ENCODE measurements at regions not wholly inside any gene's neighbourhood (a gene's known extent, or its start where the extent isn't known, plus 50 kb on each side); places are given as distances from the start of the nearest gene placed in this dataset.
"Not testable (repeated sequence)": the region's sequence is repeated elsewhere in the genome, so short reads cannot be mapped to it uniquely, and the experiment has no call there.

DNA sequence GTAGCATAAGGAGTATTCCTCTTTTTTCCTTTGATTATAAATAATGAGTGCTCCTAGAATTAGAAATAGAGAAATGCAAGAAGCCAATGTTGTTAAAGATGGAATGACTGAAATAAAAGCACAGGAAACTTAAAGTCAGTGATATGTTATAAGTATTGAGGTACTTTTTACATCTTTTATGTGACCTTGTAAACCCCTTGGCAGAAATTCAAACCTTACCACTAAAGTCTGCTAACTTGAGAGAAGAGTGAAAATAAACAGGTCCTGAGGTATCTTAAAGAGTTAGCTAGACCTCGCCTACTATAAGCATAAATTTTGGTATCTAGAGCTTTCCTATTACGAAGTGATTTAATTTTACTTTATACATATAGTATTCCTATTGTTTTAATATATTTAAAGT, 188.2 kb downstream of the DKK1 start:
- Histone ChIP-seq H3K9ac (ENCODE audit: low read length) (no peak overlapping the region), H3F3A (ENCODE audit: insufficient read depth, low read length, poor library complexity, severe bottlenecking) (no peaks in the 10 kb centered on the region), H3K4me3 (ENCODE audit: low read length) (no peak overlapping the region), H3K4me2 (ENCODE audit: low read length) (no peak overlapping the region), H3K27ac (ENCODE audit: low read length) (no peak overlapping the region), H3K79me2 (replicated peaks; ENCODE audit: insufficient read depth, low read length) (no peaks in the 10 kb centered on the region), H3K36me3 (ENCODE audit: insufficient read depth, low read length) (no peaks in the 10 kb centered on the region), H3K27me3 (ENCODE audit: insufficient read depth, low read depth, low read length) (no peaks in the 10 kb centered on the region), H4K20me1 (ENCODE audit: insufficient read depth) (no peaks in the 10 kb centered on the region), H2AFZ (ENCODE audit: low read depth, low read length) (no peak overlapping the region), H3K9me3 (ENCODE audit: low read length) (no peaks in the 10 kb centered on the region), H3K9me2 (ENCODE audit: insufficient read depth, low read length) (no peaks in the 10 kb centered on the region)
- TF ChIP-seq TAF1 (IDR thresholded peaks at IDR 0.05; ENCODE audit: low read depth): no peak
- TF ChIP-seq POLR2AphosphoS5 (IDR thresholded peaks at IDR 0.05): no peak
- no peak for TF ChIP-seq SMC3 (conservative IDR thresholded peaks at IDR 0.05; ENCODE audit: poor library complexity)
- no peak for TF ChIP-seq RAD21 (conservative IDR thresholded peaks at IDR 0.05)
- TF ChIP-seq, protein P1, sequence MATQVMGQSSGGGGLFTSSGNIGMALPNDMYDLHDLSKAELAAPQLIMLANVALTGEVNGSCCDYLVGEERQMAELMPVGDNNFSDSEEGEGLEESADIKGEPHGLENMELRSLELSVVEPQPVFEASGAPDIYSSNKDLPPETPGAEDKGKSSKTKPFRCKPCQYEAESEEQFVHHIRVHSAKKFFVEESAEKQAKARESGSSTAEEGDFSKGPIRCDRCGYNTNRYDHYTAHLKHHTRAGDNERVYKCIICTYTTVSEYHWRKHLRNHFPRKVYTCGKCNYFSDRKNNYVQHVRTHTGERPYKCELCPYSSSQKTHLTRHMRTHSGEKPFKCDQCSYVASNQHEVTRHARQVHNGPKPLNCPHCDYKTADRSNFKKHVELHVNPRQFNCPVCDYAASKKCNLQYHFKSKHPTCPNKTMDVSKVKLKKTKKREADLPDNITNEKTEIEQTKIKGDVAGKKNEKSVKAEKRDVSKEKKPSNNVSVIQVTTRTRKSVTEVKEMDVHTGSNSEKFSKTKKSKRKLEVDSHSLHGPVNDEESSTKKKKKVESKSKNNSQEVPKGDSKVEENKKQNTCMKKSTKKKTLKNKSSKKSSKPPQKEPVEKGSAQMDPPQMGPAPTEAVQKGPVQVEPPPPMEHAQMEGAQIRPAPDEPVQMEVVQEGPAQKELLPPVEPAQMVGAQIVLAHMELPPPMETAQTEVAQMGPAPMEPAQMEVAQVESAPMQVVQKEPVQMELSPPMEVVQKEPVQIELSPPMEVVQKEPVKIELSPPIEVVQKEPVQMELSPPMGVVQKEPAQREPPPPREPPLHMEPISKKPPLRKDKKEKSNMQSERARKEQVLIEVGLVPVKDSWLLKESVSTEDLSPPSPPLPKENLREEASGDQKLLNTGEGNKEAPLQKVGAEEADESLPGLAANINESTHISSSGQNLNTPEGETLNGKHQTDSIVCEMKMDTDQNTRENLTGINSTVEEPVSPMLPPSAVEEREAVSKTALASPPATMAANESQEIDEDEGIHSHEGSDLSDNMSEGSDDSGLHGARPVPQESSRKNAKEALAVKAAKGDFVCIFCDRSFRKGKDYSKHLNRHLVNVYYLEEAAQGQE (IDR thresholded peaks at IDR 0.05; ENCODE audit: borderline replicate concordance): no peak
- TF ChIP-seq, protein P2, sequence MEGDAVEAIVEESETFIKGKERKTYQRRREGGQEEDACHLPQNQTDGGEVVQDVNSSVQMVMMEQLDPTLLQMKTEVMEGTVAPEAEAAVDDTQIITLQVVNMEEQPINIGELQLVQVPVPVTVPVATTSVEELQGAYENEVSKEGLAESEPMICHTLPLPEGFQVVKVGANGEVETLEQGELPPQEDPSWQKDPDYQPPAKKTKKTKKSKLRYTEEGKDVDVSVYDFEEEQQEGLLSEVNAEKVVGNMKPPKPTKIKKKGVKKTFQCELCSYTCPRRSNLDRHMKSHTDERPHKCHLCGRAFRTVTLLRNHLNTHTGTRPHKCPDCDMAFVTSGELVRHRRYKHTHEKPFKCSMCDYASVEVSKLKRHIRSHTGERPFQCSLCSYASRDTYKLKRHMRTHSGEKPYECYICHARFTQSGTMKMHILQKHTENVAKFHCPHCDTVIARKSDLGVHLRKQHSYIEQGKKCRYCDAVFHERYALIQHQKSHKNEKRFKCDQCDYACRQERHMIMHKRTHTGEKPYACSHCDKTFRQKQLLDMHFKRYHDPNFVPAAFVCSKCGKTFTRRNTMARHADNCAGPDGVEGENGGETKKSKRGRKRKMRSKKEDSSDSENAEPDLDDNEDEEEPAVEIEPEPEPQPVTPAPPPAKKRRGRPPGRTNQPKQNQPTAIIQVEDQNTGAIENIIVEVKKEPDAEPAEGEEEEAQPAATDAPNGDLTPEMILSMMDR (IDR thresholded peaks at IDR 0.05; ENCODE audit: poor library complexity, severe bottlenecking): no peak
- TF ChIP-seq MXI1 (conservative IDR thresholded peaks at IDR 0.05; ENCODE audit: poor library complexity, severe bottlenecking): no peak

DNA sequence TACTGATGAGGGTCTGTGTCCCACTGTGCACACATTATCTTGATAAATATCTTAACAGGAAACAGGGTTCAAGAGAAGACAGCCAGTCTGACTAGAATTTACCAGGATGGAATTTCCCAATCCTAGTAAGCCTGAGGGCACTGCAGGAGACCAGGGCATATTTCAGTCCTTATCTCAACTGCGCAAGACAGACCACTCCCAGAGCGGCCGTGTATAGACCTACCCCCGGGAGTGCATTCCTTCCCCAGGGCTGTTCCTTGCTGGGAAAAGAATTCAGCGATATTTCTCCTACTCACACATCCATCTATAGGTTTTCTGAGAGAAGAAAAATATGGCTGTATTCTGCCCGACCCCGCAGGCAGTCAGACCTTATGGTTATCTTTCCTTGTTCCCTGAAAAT, 191.3 kb downstream of the DKK1 start:
- not testable (repeated sequence) for H3K9me3 ChIP-seq (ENCODE audit: low read length); H2AFZ ChIP-seq (ENCODE audit: low read depth, low read length); H4K20me1 ChIP-seq (ENCODE audit: insufficient read depth); H3K36me3 ChIP-seq (ENCODE audit: insufficient read depth, low read length); H3K4me3 ChIP-seq (ENCODE audit: low read length); H3K79me2 ChIP-seq (replicated peaks; ENCODE audit: insufficient read depth, low read length); H3F3A ChIP-seq (ENCODE audit: insufficient read depth, low read length, poor library complexity, severe bottlenecking); H3K4me2 ChIP-seq (ENCODE audit: low read length); H3K9ac ChIP-seq (ENCODE audit: low read length); H3K27me3 ChIP-seq (ENCODE audit: insufficient read depth, low read depth, low read length); H3K9me2 ChIP-seq (ENCODE audit: insufficient read depth, low read length); H3K27ac ChIP-seq (ENCODE audit: low read length)

DNA sequence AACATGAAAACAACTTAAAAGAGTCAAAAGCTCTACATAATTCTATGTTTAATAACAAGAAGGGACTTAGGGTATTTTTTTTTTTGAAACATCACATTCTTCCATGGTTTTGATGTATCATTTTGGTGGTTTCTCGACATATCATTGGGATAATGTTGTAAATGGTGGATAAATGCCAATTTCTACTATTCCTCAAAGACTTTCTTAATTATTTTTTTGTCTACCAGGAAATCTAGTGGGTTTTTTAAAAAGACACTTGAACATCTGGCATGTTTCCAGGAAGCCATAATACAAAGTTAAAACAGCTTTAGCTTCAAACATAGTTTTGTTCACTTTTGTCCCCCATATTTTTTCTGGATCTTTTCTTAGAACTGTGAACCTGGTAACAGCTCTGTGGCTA, 200.4 kb downstream of the DKK1 start:
- Histone ChIP-seq H3K79me2 (replicated peaks; ENCODE audit: insufficient read depth, low read length) (no peaks in the 10 kb centered on the region), H3F3A (ENCODE audit: insufficient read depth, low read length, poor library complexity, severe bottlenecking) (no peaks in the 10 kb centered on the region), H3K9me2 (ENCODE audit: insufficient read depth, low read length) (no peaks in the 10 kb centered on the region), H3K4me3 (ENCODE audit: low read length) (no peak overlapping the region), H3K27ac (ENCODE audit: low read length) (no peak overlapping the region), H3K36me3 (ENCODE audit: insufficient read depth, low read length) (no peaks in the 10 kb centered on the region), H3K9ac (ENCODE audit: low read length) (no peak overlapping the region), H3K4me2 (ENCODE audit: low read length) (no peak overlapping the region), H3K27me3 (ENCODE audit: insufficient read depth, low read depth, low read length) (no peaks in the 10 kb centered on the region), H3K9me3 (ENCODE audit: low read length) (no peaks in the 10 kb centered on the region), H2AFZ (ENCODE audit: low read depth, low read length) (no peak overlapping the region), H4K20me1 (ENCODE audit: insufficient read depth) (no peaks in the 10 kb centered on the region)
- TF ChIP-seq EP300 (conservative IDR thresholded peaks at IDR 0.05; ENCODE audit: poor library complexity, severe bottlenecking) (no peak), EZH2 (IDR thresholded peaks at IDR 0.05; ENCODE audit: borderline replicate concordance, insufficient read depth, low read length, poor library complexity, severe bottlenecking) (no peak), SMC3 (conservative IDR thresholded peaks at IDR 0.05; ENCODE audit: poor library complexity) (no peak), RAD21 (conservative IDR thresholded peaks at IDR 0.05) (no peak), POLR2AphosphoS5 (IDR thresholded peaks at IDR 0.05) (no peak), TAF1 (IDR thresholded peaks at IDR 0.05; ENCODE audit: low read depth) (no peak), MXI1 (conservative IDR thresholded peaks at IDR 0.05; ENCODE audit: poor library complexity, severe bottlenecking) (no peak)
- TF ChIP-seq, protein P2 (IDR thresholded peaks at IDR 0.05; ENCODE audit: poor library complexity, severe bottlenecking): no peak
- TF ChIP-seq, protein P1 (IDR thresholded peaks at IDR 0.05; ENCODE audit: borderline replicate concordance): no peak

All from neural cell (in vitro differentiated cells).